ENCODE measurements at regions not wholly inside any gene's neighbourhood (a gene's known extent, or its start where the extent isn't known, plus 50 kb on each side); places are given as distances from the start of the nearest gene placed in this dataset.

- TF ChIP-seq CTCF (IDR thresholded peaks at IDR 0.05) (no peak), POLR2A (IDR thresholded peaks at IDR 0.05) (no peak)
Observed at GRCh38 chr2:10973766-10974165, 62.0 kb downstream of the KCNF1 start.

Measured in thyroid gland (tissue), 4 donors.